HEK293 (cell line): ENCODE measurements at regions not wholly inside any gene's neighbourhood (a gene's known extent, or its start where the extent isn't known, plus 50 kb on each side); places are given as distances from the start of the nearest gene placed in this dataset.

ENCODE experiments used
- CTCF ChIA-PET: fragments of 350-600 bp; formaldehyde crosslinking; extraction: SDS; loops from one replicate; lab custom pipeline; 2021; ENCODE audit warnings: antibody characterized with exemption; lab: Yijun Ruan, JAX
- POLR2A ChIA-PET: fragments of 300-600 bp; formaldehyde crosslinking; extraction: SDS; loops from one replicate; lab custom pipeline; 2020; ENCODE audit warnings: antibody characterized with exemption, inconsistent platforms; lab: Yijun Ruan, JAX
- H3K27ac ChIP-seq: fragments of 200-500 bp; sonication (Bioruptor generic); 2 replicates; pipeline ENCODE4 v1.5.1; 2014; ENCODE audit warnings: low read depth, low read length, control low read depth, inconsistent platforms; ENCODE audit errors: extremely low read depth
- H3K36me3 ChIP-seq, 2 experiments: fragments of 200-500 bp in 1 of 2; sonication (Bioruptor generic) in 1 of 2; 1 replicate in 1 of 2; 2 replicates in 1 of 2; pipeline ENCODE4 v1.5.1; 2014 to 2017; ENCODE audit warnings: inconsistent platforms in 2 of 2, low read length in 2 of 2; ENCODE audit not compliant: control insufficient read depth in 2 of 2, insufficient read depth in 1 of 2
- H3K4me1 ChIP-seq: fragments of 200-500 bp; sonication (Bioruptor generic); 2 replicates; pipeline ENCODE4 v1.5.1; 2014; ENCODE audit warnings: mild to moderate bottlenecking, low read length, inconsistent platforms; ENCODE audit not compliant: control insufficient read depth, insufficient read depth
- H3K4me3 ChIP-seq: 2 replicates; pipeline ENCODE4 v1.5.1; 2011; ENCODE audit warnings: low read depth, mild to moderate bottlenecking, control low read depth, low read length, moderate library complexity
- H3K9me3 ChIP-seq: fragments of 200-500 bp; sonication (Bioruptor generic); 2 replicates; pipeline ENCODE4 v1.5.1; 2014; ENCODE audit warnings: low read depth, low read length, inconsistent platforms; ENCODE audit not compliant: control insufficient read depth, insufficient read depth
- AEBP2 ChIP-seq: fragments of 450-650 bp; formaldehyde crosslinking; IDR thresholded peaks from 2 replicates; pipeline ENCODE4 v1.5.1; 2016; ENCODE audit warnings: missing biosample characterization, missing genetic modification characterization, borderline replicate concordance
- HOXA7 ChIP-seq: sonication (generic); formaldehyde crosslinking; IDR thresholded peaks from 2 replicates; pipeline ENCODE4 v1.8.1; 2022; ENCODE audit warnings: missing genetic modification reagents, borderline replicate concordance
- KLF9 ChIP-seq: fragments of 450-650 bp; formaldehyde crosslinking; IDR thresholded peaks from 2 replicates; pipeline ENCODE4 v1.5.1; 2016; ENCODE audit warnings: missing biosample characterization, missing genetic modification characterization, low read depth
- MEIS1 ChIP-seq: sonication (generic); formaldehyde crosslinking; IDR thresholded peaks from 2 replicates; pipeline ENCODE4 v1.8.1; 2022; ENCODE audit warnings: missing genetic modification reagents, mild to moderate bottlenecking, borderline replicate concordance
- MZF1 ChIP-seq: fragments of 450-650 bp; formaldehyde crosslinking; IDR thresholded peaks from 2 replicates; pipeline ENCODE4 v1.5.1; 2017; ENCODE audit warnings: missing biosample characterization, missing genetic modification characterization, borderline replicate concordance
- PATZ1 ChIP-seq: fragments of 450-650 bp; formaldehyde crosslinking; IDR thresholded peaks from 2 replicates; pipeline ENCODE4 v1.5.1; 2016; ENCODE audit warnings: missing biosample characterization, missing genetic modification characterization
- SETDB1 ChIP-seq: IDR thresholded peaks from one replicate; pipeline ENCODE4 v1.6.1; 2017; ENCODE audit warnings: mild to moderate bottlenecking, low read length, moderate library complexity, mixed read lengths; ENCODE audit not compliant: insufficient read length
- ZFP69B ChIP-seq: fragments of 450-650 bp; formaldehyde crosslinking; IDR thresholded peaks from 2 replicates; pipeline ENCODE4 v1.5.1; 2016; ENCODE audit warnings: missing biosample characterization, missing genetic modification characterization
- ZNF121 ChIP-seq: fragments of 450-650 bp; formaldehyde crosslinking; IDR thresholded peaks from 2 replicates; pipeline ENCODE4 v1.5.1; 2016; ENCODE audit warnings: missing biosample characterization, missing genetic modification characterization
- ZNF155 ChIP-seq: fragments of 450-650 bp; formaldehyde crosslinking; IDR thresholded peaks from 2 replicates; pipeline ENCODE4 v1.5.1; 2016; ENCODE audit warnings: missing biosample characterization, missing genetic modification characterization
- ZNF174 ChIP-seq: fragments of 450-650 bp; formaldehyde crosslinking; IDR thresholded peaks from 2 replicates; pipeline ENCODE4 v1.5.0; 2017; ENCODE audit warnings: missing biosample characterization, mild to moderate bottlenecking, missing genetic modification characterization
- ZNF335 ChIP-seq: fragments of 450-650 bp; formaldehyde crosslinking; conservative IDR thresholded peaks from 2 replicates; pipeline ENCODE4 v1.5.1; 2016; ENCODE audit warnings: missing biosample characterization, missing genetic modification characterization
- ZNF366 ChIP-seq: fragments of 450-650 bp; formaldehyde crosslinking; conservative IDR thresholded peaks from 2 replicates; pipeline ENCODE4 v1.5.1; 2016; ENCODE audit warnings: missing biosample characterization, missing genetic modification characterization
- ZNF394 ChIP-seq: fragments of 450-650 bp; formaldehyde crosslinking; IDR thresholded peaks from 2 replicates; pipeline ENCODE4 v1.5.1; 2016; ENCODE audit warnings: missing biosample characterization, missing genetic modification characterization, mild to moderate bottlenecking, moderate library complexity, borderline replicate concordance
- ZNF426 ChIP-seq: fragments of 450-650 bp; formaldehyde crosslinking; IDR thresholded peaks from 2 replicates; pipeline ENCODE4 v1.5.1; 2017; ENCODE audit warnings: missing biosample characterization, missing genetic modification characterization, mild to moderate bottlenecking, inconsistent platforms, moderate library complexity
- ZNF473 ChIP-seq: fragments of 450-650 bp; formaldehyde crosslinking; IDR thresholded peaks from 2 replicates; pipeline ENCODE4 v1.5.1; 2017; ENCODE audit warnings: missing biosample characterization, missing genetic modification characterization
- ZNF548 ChIP-seq: fragments of 450-650 bp; formaldehyde crosslinking; IDR thresholded peaks from 2 replicates; pipeline ENCODE4 v1.5.1; 2016; ENCODE audit warnings: missing biosample characterization, missing genetic modification characterization
- ZNF549 ChIP-seq: fragments of 450-650 bp; IDR thresholded peaks from 2 replicates; pipeline ENCODE4 v1.5.1; 2018; ENCODE audit warnings: missing biosample characterization, missing genetic modification characterization, mild to moderate bottlenecking, inconsistent platforms, moderate library complexity
- ZNF571 ChIP-seq: fragments of 450-650 bp; formaldehyde crosslinking; IDR thresholded peaks from 2 replicates; pipeline ENCODE4 v1.5.0; 2017; ENCODE audit warnings: missing biosample characterization, missing genetic modification characterization
- ZNF626 ChIP-seq: fragments of 450-650 bp; sonication (Bioruptor Pico); formaldehyde crosslinking; IDR thresholded peaks from 2 replicates; pipeline ENCODE4 v1.5.1; 2018; ENCODE audit warnings: missing biosample characterization, missing genetic modification characterization, inconsistent platforms
- ZNF701 ChIP-seq: fragments of 450-650 bp; formaldehyde crosslinking; IDR thresholded peaks from 2 replicates; pipeline ENCODE4 v1.5.1; 2016; ENCODE audit warnings: missing biosample characterization, missing genetic modification characterization
- ZNF707 ChIP-seq: fragments of 450-650 bp; formaldehyde crosslinking; IDR thresholded peaks from 2 replicates; pipeline ENCODE4 v1.5.1; 2016; ENCODE audit warnings: missing biosample characterization, missing genetic modification characterization
- ZSCAN5A ChIP-seq: fragments of 450-650 bp; formaldehyde crosslinking; IDR thresholded peaks from 2 replicates; pipeline ENCODE4 v1.5.1; 2016; ENCODE audit warnings: missing biosample characterization, missing genetic modification characterization

GRCh38 chr1:14184454-14184853 is 414.0 kb upstream of the KAZN start:
- ChIA-PET POLR2A (no interaction called here), CTCF (no interaction called here)
- Histone ChIP-seq H3K4me1 (no peaks in the 10 kb centered on the region), H3K27ac (no peak overlapping the region), H3K4me3 (no peak overlapping the region), H3K36me3 (no peaks in the 10 kb centered on the region), H3K9me3 (no peaks in the 10 kb centered on the region)
- TF ChIP-seq ZNF571: no peak
- TF ChIP-seq ZNF366 (tag by site-specific recombination): no peak
- no peak for TF ChIP-seq ZSCAN5A (tag by site-specific recombination)
- TF ChIP-seq ZNF155 (tag by site-specific recombination): no peak
- no peak for TF ChIP-seq ZNF473 (tag by site-specific recombination)
- no peak for TF ChIP-seq AEBP2
- TF ChIP-seq ZNF549 (tag by site-specific recombination): no peak
- TF ChIP-seq ZFP69B (tag by site-specific recombination): no peak
- no peak for TF ChIP-seq ZNF394
- TF ChIP-seq ZNF626 (tag by site-specific recombination): no peak
- TF ChIP-seq MZF1 (tag by site-specific recombination): no peak
- no peak for TF ChIP-seq ZNF335
- TF ChIP-seq KLF9 (tag by site-specific recombination): no peak
- no peak for TF ChIP-seq SETDB1
- TF ChIP-seq ZNF174 (tag by site-specific recombination): no peak
- no peak for TF ChIP-seq ZNF707 (tag by site-specific recombination)
- TF ChIP-seq, all 188 proteins: peak for 0

GRCh38 chr1:14189381-14189780 is 409.1 kb upstream of the KAZN start:
- Histone ChIP-seq H3K27ac (no peak overlapping the region), H3K4me1 (no peaks in the 10 kb centered on the region), H3K36me3 (no peaks in the 10 kb centered on the region), H3K4me3 (no peak overlapping the region), H3K9me3 (no peaks in the 10 kb centered on the region)
- no peak for TF ChIP-seq ZNF426 (tag by site-specific recombination)
- TF ChIP-seq MEIS1 (CRISPR knock-in tag): no peak
- no peak for TF ChIP-seq HOXA7 (CRISPR knock-in tag)
- no peak for TF ChIP-seq ZNF548
- no peak for TF ChIP-seq ZNF121 (tag by site-specific recombination)
- TF ChIP-seq ZNF701 (tag by site-specific recombination): no peak
- no peak for TF ChIP-seq PATZ1 (tag by site-specific recombination)
- TF ChIP-seq ZFP69B (tag by site-specific recombination): no peak
- ChIA-PET CTCF (no interaction called here), POLR2A (no interaction called here)
